GM10248 (cell line): ENCODE measurements at regions not wholly inside any gene's neighbourhood (a gene's known extent, or its start where the extent isn't known, plus 50 kb on each side); places are given as distances from the start of the nearest gene placed in this dataset.
A peak's percentile ranks its signal among the peaks of the same experiment; 100 is the strongest.

Experiments
- CTCF ChIA-PET: fragments of 300-600 bp; sonication (Branson Sonifier 250); formaldehyde crosslinking; extraction: SDS; loops from one replicate; lab custom pipeline; 2021; ENCODE audit warnings: antibody characterized with exemption; lab: Yijun Ruan, JAX
- POLR2A ChIA-PET: fragments of 350-650 bp; sonication (Branson Sonifier 250); formaldehyde crosslinking; extraction: SDS; loops from one replicate; lab custom pipeline; 2020; ENCODE audit warnings: antibody characterized with exemption; lab: Yijun Ruan, JAX
- DNase-seq: peaks from one replicate; pipeline ENCODE4 v3.0.0; 2012; ENCODE audit errors: extremely low spot score
- CTCF ChIP-seq: IDR thresholded peaks from 2 replicates; pipeline ENCODE4 v1.5.1; 2012; ENCODE audit warnings: mild to moderate bottlenecking, low read depth; ENCODE audit errors: extremely low read depth, missing control alignments, control extremely low read depth

- no peak for DNase-seq
- ChIA-PET CTCF (no interaction called here), POLR2A (no interaction called here)
- TF ChIP-seq CTCF: no peak
Measured at GRCh38 chr9:113803811-113804589, 72.1 kb upstream of the ZNF618 start.

- no peak for DNase-seq
- TF ChIP-seq CTCF: no peak
- CTCF ChIA-PET: interaction anchor here (1.0 to 3.8 kb wide), 5 partner anchors 10 to 158 kb away, joined by 3 to 13 read pairs (median 4); no protein-coding TSS in a partner anchor
- POLR2A ChIA-PET: no interaction called here
Measured at GRCh38 chr9:113805486-113806132, 70.5 kb upstream of the ZNF618 start.

- peak; percentile 73 for DNase-seq
- ChIA-PET POLR2A (no interaction called here), CTCF (interaction anchor here (0.6 to 3.8 kb wide), 15 partner anchors 8 to 283 kb away, joined by 3 to 13 read pairs (median 4); no protein-coding TSS in a partner anchor)
- TF ChIP-seq CTCF: peak; percentile 89
Measured at GRCh38 chr9:113807173-113808061, 68.7 kb upstream of the ZNF618 start.

- ChIA-PET CTCF (interaction anchor here (0.6 to 3.8 kb wide), 11 partner anchors 7 to 281 kb away, joined by 3 to 13 read pairs (median 4); no protein-coding TSS in a partner anchor), POLR2A (interaction anchor here (0.5 kb wide), 1 partner anchor 475 kb away, joined by 6 read pairs; no protein-coding TSS in a partner anchor)
- DNase-seq: peak; percentile 2
- TF ChIP-seq CTCF: no peak
Measured at GRCh38 chr9:113808391-113809358, 67.4 kb upstream of the ZNF618 start.

GRCh38 chr9:113817171-113817570, 58.9 kb upstream of the ZNF618 start:
- ChIA-PET POLR2A (no interaction called here), CTCF (no interaction called here)
- no peak for TF ChIP-seq CTCF
- DNase-seq: no peak
